ENCODE measurements at regions not wholly inside any gene's neighbourhood (a gene's known extent, or its start where the extent isn't known, plus 50 kb on each side); places are given as distances from the start of the nearest gene placed in this dataset.

GRCh38 chr5:67481362-67481761 lies 284.8 kb upstream of the CD180 start:
- FAIRE-seq (no peak), DNase-seq (ENCODE audit: insufficient read length) (no peak)
- TF ChIP-seq TAF1 (IDR thresholded peaks at IDR 0.05; ENCODE audit: borderline replicate concordance, low read depth, low read length), result no peak
- TF ChIP-seq POLR2A (IDR thresholded peaks at IDR 0.05; ENCODE audit: low read depth, low read length), result no peak
- TF ChIP-seq POLR2AphosphoS5 (IDR thresholded peaks at IDR 0.05; ENCODE audit: low read depth, low read length), result no peak

- TF ChIP-seq POLR2AphosphoS5 (IDR thresholded peaks at IDR 0.05; ENCODE audit: low read depth, low read length), result no peak
- no peak for TF ChIP-seq POLR2A (IDR thresholded peaks at IDR 0.05; ENCODE audit: low read depth, low read length)
- no peak for TF ChIP-seq TAF1 (IDR thresholded peaks at IDR 0.05; ENCODE audit: borderline replicate concordance, low read depth, low read length)
- DNase-seq (ENCODE audit: insufficient read length) (no peak), FAIRE-seq (no peak)
Observed at GRCh38 chr5:67478337-67478736, 281.7 kb upstream of the CD180 start.

DNA sequence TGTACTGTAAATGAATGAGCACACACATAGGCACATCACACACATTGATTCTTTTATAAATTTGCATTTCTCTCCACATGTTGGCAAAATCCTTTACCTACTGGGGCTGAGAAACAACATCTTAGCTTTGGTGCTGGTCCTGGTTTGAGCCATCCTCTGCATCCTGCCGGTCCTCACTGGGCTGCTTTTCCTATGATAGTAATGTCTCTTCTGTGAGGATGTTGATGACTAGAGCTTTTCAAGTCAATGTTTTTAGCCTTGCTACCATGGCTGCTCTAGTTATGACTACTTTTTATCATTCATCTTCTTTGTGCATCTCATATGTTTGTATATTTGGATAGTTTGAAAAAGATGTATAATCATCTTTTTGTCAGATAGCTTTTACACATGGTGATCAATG lies 280.4 kb upstream of the CD180 start:
- TF ChIP-seq TAF1 (IDR thresholded peaks at IDR 0.05; ENCODE audit: borderline replicate concordance, low read depth, low read length) (no peak), POLR2AphosphoS5 (IDR thresholded peaks at IDR 0.05; ENCODE audit: low read depth, low read length) (no peak), POLR2A (IDR thresholded peaks at IDR 0.05; ENCODE audit: low read depth, low read length) (no peak)
- DNase-seq (ENCODE audit: insufficient read length) (no peak), FAIRE-seq (no peak)

GRCh38 chr5:67476531-67476930 lies 279.9 kb upstream of the CD180 start:
- DNase-seq (ENCODE audit: insufficient read length), result no peak
- TF ChIP-seq TAF1 (IDR thresholded peaks at IDR 0.05; ENCODE audit: borderline replicate concordance, low read depth, low read length) (no peak), POLR2AphosphoS5 (IDR thresholded peaks at IDR 0.05; ENCODE audit: low read depth, low read length) (no peak), POLR2A (IDR thresholded peaks at IDR 0.05; ENCODE audit: low read depth, low read length) (no peak)
- FAIRE-seq, result no peak

GRCh38 chr5:67475489-67475888 lies 278.9 kb upstream of the CD180 start:
- TF ChIP-seq TAF1 (IDR thresholded peaks at IDR 0.05; ENCODE audit: borderline replicate concordance, low read depth, low read length) (no peak), POLR2A (IDR thresholded peaks at IDR 0.05; ENCODE audit: low read depth, low read length) (no peak), POLR2AphosphoS5 (IDR thresholded peaks at IDR 0.05; ENCODE audit: low read depth, low read length) (no peak)
- FAIRE-seq (no peak), DNase-seq (ENCODE audit: insufficient read length) (no peak)

GRCh38 chr5:67474597-67475238 lies 278.1 kb upstream of the CD180 start:
- FAIRE-seq, result no peak
- DNase-seq (ENCODE audit: insufficient read length), result no peak
- no peak for TF ChIP-seq POLR2AphosphoS5 (IDR thresholded peaks at IDR 0.05; ENCODE audit: low read depth, low read length)

DNA sequence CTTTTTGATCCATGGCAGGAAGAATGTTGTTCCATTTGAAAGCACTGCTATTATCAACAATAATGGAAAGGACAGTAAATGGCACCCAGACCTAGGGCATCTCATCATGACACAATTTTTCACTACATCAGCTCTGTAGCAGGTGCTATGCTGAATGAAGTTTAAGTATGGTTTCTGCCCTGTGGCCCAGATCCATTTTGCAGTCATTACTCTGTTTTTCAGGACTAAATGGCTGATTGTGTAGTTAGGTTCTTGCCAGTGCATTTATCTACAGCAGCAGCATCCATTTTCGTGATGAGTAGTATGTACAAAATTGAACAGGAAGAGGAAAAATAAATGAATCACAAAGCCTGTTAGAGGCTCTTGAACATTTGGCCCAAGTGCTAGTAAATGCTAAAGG lies 270.5 kb upstream of the CD180 start:
- TF ChIP-seq POLR2A (IDR thresholded peaks at IDR 0.05; ENCODE audit: low read depth, low read length) (no peak), POLR2AphosphoS5 (IDR thresholded peaks at IDR 0.05; ENCODE audit: low read depth, low read length) (no peak), TAF1 (IDR thresholded peaks at IDR 0.05; ENCODE audit: borderline replicate concordance, low read depth, low read length) (no peak)
- FAIRE-seq, result no peak
- no peak for DNase-seq (ENCODE audit: insufficient read length)

GRCh38 chr5:67465537-67466207 lies 269.1 kb upstream of the CD180 start:
- DNase-seq (ENCODE audit: insufficient read length) (no peak), FAIRE-seq (no peak)
- TF ChIP-seq POLR2A (IDR thresholded peaks at IDR 0.05; ENCODE audit: low read depth, low read length), result no peak
- TF ChIP-seq POLR2AphosphoS5 (IDR thresholded peaks at IDR 0.05; ENCODE audit: low read depth, low read length), result no peak
- no peak for TF ChIP-seq TAF1 (IDR thresholded peaks at IDR 0.05; ENCODE audit: borderline replicate concordance, low read depth, low read length)

DNA sequence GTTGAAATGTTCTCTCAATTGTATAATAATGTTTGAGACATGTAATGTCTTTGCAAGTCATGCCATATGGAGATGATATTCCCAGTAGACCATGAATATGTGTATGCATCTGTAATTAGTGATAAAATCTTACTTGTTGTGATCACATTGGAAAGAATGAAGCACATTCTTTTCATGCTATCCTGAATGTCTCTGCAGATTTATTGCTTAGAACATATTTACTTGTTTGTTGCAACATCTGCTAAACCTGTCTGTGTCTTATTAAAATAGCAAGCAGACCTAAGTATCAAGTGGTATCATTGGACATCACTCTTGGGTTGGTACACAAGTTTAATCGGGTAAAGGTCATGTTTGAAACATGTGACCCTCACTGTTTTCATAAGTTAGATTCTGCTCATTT lies 265.5 kb upstream of the CD180 start:
- FAIRE-seq (no peak), DNase-seq (ENCODE audit: insufficient read length) (no peak)
- TF ChIP-seq POLR2AphosphoS5 (IDR thresholded peaks at IDR 0.05; ENCODE audit: low read depth, low read length) (no peak), TAF1 (IDR thresholded peaks at IDR 0.05; ENCODE audit: borderline replicate concordance, low read depth, low read length) (no peak), POLR2A (IDR thresholded peaks at IDR 0.05; ENCODE audit: low read depth, low read length) (no peak)

DNA sequence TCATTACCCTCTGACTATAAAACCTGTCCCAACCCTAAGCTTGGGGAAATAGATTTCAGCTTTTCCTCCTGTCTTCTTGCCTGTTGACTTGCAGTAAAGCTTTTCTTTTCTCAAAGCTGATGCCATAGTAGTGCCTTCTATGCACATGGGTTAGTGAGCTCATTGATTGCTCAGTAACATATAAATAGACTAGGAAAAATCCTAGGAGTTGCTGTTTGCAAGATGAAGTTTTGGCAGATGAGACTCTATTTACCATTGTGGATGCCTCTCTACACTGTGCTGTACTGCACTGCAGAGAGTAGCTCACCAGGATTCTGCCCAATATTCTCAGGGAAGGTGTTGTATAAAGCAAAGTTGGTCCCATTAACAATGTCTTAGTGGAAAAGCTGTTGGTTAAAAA lies 262.7 kb upstream of the CD180 start:
- FAIRE-seq, result no peak
- TF ChIP-seq POLR2AphosphoS5 (IDR thresholded peaks at IDR 0.05; ENCODE audit: low read depth, low read length) (no peak), TAF1 (IDR thresholded peaks at IDR 0.05; ENCODE audit: borderline replicate concordance, low read depth, low read length) (no peak), POLR2A (IDR thresholded peaks at IDR 0.05; ENCODE audit: low read depth, low read length) (no peak)
- no peak for DNase-seq (ENCODE audit: insufficient read length)

DNA sequence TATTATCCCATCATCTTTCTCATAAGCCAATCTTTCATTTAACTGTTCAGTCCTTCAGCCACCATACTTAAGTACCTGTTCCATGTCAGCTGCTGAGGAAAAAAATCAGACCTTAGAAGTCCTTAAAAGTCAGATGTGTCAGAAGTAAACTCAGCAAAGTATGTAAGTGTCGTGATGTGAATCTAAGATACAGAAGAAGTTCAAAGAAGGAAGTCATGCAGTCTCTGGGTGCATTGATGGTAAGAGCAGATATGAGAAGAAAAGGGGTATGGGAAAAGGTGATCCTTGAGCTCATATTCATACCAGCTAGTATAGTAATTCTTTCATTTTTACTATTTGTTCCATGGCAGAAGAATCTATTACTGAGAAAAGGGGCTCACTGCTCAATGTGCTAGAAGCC lies 259.4 kb upstream of the CD180 start:
- TF ChIP-seq POLR2AphosphoS5 (IDR thresholded peaks at IDR 0.05; ENCODE audit: low read depth, low read length) (no peak), TAF1 (IDR thresholded peaks at IDR 0.05; ENCODE audit: borderline replicate concordance, low read depth, low read length) (no peak), POLR2A (IDR thresholded peaks at IDR 0.05; ENCODE audit: low read depth, low read length) (no peak)
- no peak for DNase-seq (ENCODE audit: insufficient read length)
- FAIRE-seq, result no peak

DNA sequence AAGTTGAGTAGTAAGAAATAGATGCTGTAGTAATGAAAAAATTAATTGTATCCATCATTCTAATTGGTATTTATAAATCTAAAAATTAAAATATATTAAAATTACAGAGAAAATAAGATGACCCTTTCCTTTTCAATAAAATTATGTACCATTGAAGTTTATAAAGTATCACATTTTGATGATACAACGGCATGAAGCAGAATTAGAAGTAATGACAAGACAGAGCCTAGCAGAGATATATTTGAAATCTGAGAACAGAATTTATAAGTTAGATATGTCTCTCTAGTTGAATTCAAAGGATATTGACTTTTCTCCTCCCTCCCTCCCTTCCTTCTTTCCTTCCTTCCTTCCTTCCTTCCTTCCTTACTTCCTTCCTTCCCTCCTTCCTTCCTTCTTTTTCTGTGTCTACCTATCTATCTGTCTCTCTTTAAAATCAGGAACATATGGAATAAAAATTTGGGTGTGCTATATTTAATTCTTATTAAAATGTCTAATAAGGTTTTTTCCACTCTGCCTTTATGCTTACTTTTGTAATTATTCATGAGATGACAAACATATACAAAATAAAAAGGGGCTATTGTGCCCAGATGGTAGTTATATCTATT lies 258.5 kb upstream of the CD180 start:
- no peak for TF ChIP-seq POLR2A (IDR thresholded peaks at IDR 0.05; ENCODE audit: low read depth, low read length)
- no peak for TF ChIP-seq TAF1 (IDR thresholded peaks at IDR 0.05; ENCODE audit: borderline replicate concordance, low read depth, low read length)
- no peak for TF ChIP-seq POLR2AphosphoS5 (IDR thresholded peaks at IDR 0.05; ENCODE audit: low read depth, low read length)
- FAIRE-seq (no peak), DNase-seq (ENCODE audit: insufficient read length) (no peak)
